Panc1 (cell line): ENCODE measurements at regions not wholly inside any gene's neighbourhood (a gene's known extent, or its start where the extent isn't known, plus 50 kb on each side); places are given as distances from the start of the nearest gene placed in this dataset.

Experiments
- ATAC-seq: fragments of 200-7000 bp; cut with Tn5 transposase; 2 replicates; pipeline ENCODE4 v1.9.1; 2020; ENCODE audit warnings: mild to moderate bottlenecking, moderate library complexity
- BruUV-seq: library from RNA; stranded (reverse); fragments of 400-500 nt; replicated peaks from 2 replicates; lab custom pipeline; 2021; lab: Mats Ljungman, UMichigan
- CTCF ChIA-PET: fragments of 300-600 bp; sonication (Branson Sonifier 250); formaldehyde crosslinking; loops from one replicate; lab custom pipeline; 2022; ENCODE audit warnings: antibody characterized with exemption; lab: Charles Lee
- POLR2A ChIA-PET: fragments of 300-600 bp; sonication (Branson Sonifier 250); formaldehyde crosslinking; loops from one replicate; lab custom pipeline; 2022; ENCODE audit warnings: antibody characterized with exemption; lab: Charles Lee
- DNase-seq: peaks from one replicate; pipeline ENCODE4 v3.0.0-alpha.2; 2010; ENCODE audit warnings: low read depth, low spot score
- H3K27ac ChIP-seq: 2 replicates; pipeline ENCODE4 v1.5.1; 2011; ENCODE audit warnings: mild to moderate bottlenecking, low read length, inconsistent platforms
- H3K27me3 ChIP-seq: fragments of 200-500 bp; sonication (Bioruptor generic); 2 replicates; pipeline ENCODE4 v1.6.0; 2014; ENCODE audit warnings: low read length, inconsistent platforms; ENCODE audit not compliant: control insufficient read depth, insufficient read depth
- H3K36me3 ChIP-seq: fragments of 200-500 bp; sonication (Bioruptor generic); 2 replicates; pipeline ENCODE4 v1.5.1; 2014; ENCODE audit warnings: inconsistent platforms, mild to moderate bottlenecking, low read length, moderate library complexity; ENCODE audit not compliant: control insufficient read depth, insufficient read depth
- H3K4me1 ChIP-seq: 2 replicates; pipeline ENCODE4 v1.5.1; 2011; ENCODE audit warnings: inconsistent platforms, mild to moderate bottlenecking, low read length, moderate library complexity; ENCODE audit not compliant: control insufficient read depth, insufficient read depth
- H3K4me3 ChIP-seq, 2 experiments: 2 replicates each; pipeline ENCODE4 v1.5.1; 2011 to 2012; ENCODE audit warnings: low read depth in 2 of 2, low read length in 2 of 2, mild to moderate bottlenecking in 2 of 2, inconsistent platforms in 1 of 2, moderate library complexity in 1 of 2
- H3K9me3 ChIP-seq: fragments of 200-500 bp; sonication (Bioruptor generic); 2 replicates; pipeline ENCODE4 v1.5.1; 2014; ENCODE audit warnings: low read depth, mild to moderate bottlenecking, inconsistent platforms, low read length, moderate library complexity; ENCODE audit not compliant: control insufficient read depth, insufficient read depth
- POLR2AphosphoS5 ChIP-seq: IDR thresholded peaks from 2 replicates; pipeline ENCODE4 v1.6.1; 2012; ENCODE audit warnings: mild to moderate bottlenecking, low read depth, low read length, moderate library complexity
- SIN3A ChIP-seq: IDR thresholded peaks from 2 replicates; pipeline ENCODE4 v1.6.1; 2012; ENCODE audit warnings: low read depth, mild to moderate bottlenecking, low read length, moderate library complexity, borderline replicate concordance; ENCODE audit not compliant: insufficient read depth
- TCF7L2 ChIP-seq: IDR thresholded peaks from 2 replicates; pipeline ENCODE4 v1.6.1; 2011; ENCODE audit warnings: mild to moderate bottlenecking, low read depth, low read length, inconsistent platforms
- in situ Hi-C: cut with HindIII; loops from 2 replicates; pipeline ENCODE4 v1.10.0; 2016; ENCODE audit warnings: low sequenced_read_pairs, low pct_unique_long_range_greater_than_20kb
- intact Hi-C: fragments of 100-400 bp; cut with micrococcal nuclease; formaldehyde crosslinking; loops from one replicate; pipeline ENCODE4 v1.10.0; 2022; ENCODE audit not compliant: unreplicated experiment
- TF ChIP-seq, protein P1 (sequence below): fragments of 450-650 bp; IDR thresholded peaks from 2 replicates; pipeline ENCODE4 v1.5.1; 2017; ENCODE audit warnings: mild to moderate bottlenecking
- TF ChIP-seq, protein P2 (sequence below), 2 experiments: IDR thresholded peaks; 2 replicates each; pipeline ENCODE4 v1.6.1; 2011 to 2012; ENCODE audit warnings: low read depth in 2 of 2, control low read depth in 1 of 2, low read length in 1 of 2, mild to moderate bottlenecking in 1 of 2, moderate library complexity in 1 of 2; ENCODE audit not compliant: insufficient read depth in 1 of 2

DNA sequence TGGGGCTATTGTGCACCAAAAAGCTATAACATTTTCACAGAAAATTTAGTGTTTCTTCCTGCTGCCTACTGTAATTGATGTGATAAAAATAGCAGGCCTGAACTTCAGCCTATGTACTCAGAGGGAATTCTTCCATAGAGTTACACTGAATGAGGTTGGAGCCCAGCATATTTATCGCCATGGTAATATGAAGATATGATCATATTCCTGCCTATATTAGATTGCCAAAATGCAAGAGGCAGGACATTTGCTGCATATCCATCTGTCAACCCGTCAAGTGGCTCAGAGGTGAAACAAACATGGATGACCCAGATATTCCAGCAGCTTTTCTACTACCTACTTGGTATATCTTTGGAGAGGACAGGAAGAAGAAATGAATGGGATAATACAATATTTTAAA is 1150.6 kb downstream of the TBL1XR1 start:
- no TSS peak for BruUV-seq
- peaks cover 3% of the 10 kb centered on the region; the same call in 1 of the 2 replicates for H3K9me3 ChIP-seq
- H3K4me1 ChIP-seq: no peaks in the 10 kb centered on the region
- TF ChIP-seq, protein P1, sequence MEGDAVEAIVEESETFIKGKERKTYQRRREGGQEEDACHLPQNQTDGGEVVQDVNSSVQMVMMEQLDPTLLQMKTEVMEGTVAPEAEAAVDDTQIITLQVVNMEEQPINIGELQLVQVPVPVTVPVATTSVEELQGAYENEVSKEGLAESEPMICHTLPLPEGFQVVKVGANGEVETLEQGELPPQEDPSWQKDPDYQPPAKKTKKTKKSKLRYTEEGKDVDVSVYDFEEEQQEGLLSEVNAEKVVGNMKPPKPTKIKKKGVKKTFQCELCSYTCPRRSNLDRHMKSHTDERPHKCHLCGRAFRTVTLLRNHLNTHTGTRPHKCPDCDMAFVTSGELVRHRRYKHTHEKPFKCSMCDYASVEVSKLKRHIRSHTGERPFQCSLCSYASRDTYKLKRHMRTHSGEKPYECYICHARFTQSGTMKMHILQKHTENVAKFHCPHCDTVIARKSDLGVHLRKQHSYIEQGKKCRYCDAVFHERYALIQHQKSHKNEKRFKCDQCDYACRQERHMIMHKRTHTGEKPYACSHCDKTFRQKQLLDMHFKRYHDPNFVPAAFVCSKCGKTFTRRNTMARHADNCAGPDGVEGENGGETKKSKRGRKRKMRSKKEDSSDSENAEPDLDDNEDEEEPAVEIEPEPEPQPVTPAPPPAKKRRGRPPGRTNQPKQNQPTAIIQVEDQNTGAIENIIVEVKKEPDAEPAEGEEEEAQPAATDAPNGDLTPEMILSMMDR: no peak
- TF ChIP-seq TCF7L2: no peak
- TF ChIP-seq POLR2AphosphoS5: no peak
- TF ChIP-seq SIN3A: no peak
- TF ChIP-seq, protein P2, sequence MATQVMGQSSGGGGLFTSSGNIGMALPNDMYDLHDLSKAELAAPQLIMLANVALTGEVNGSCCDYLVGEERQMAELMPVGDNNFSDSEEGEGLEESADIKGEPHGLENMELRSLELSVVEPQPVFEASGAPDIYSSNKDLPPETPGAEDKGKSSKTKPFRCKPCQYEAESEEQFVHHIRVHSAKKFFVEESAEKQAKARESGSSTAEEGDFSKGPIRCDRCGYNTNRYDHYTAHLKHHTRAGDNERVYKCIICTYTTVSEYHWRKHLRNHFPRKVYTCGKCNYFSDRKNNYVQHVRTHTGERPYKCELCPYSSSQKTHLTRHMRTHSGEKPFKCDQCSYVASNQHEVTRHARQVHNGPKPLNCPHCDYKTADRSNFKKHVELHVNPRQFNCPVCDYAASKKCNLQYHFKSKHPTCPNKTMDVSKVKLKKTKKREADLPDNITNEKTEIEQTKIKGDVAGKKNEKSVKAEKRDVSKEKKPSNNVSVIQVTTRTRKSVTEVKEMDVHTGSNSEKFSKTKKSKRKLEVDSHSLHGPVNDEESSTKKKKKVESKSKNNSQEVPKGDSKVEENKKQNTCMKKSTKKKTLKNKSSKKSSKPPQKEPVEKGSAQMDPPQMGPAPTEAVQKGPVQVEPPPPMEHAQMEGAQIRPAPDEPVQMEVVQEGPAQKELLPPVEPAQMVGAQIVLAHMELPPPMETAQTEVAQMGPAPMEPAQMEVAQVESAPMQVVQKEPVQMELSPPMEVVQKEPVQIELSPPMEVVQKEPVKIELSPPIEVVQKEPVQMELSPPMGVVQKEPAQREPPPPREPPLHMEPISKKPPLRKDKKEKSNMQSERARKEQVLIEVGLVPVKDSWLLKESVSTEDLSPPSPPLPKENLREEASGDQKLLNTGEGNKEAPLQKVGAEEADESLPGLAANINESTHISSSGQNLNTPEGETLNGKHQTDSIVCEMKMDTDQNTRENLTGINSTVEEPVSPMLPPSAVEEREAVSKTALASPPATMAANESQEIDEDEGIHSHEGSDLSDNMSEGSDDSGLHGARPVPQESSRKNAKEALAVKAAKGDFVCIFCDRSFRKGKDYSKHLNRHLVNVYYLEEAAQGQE (IDR thresholded peaks at IDR 0.05; ENCODE audit: insufficient read depth in 1 of 2, low read depth in 2 of 2, low read length in 1 of 2): no peak
- in situ Hi-C loops (no loop called here), intact Hi-C loops (no loop called here)
- no peaks in the 10 kb centered on the region for H3K27me3 ChIP-seq
- CTCF ChIA-PET: no interaction called here
- H3K27ac ChIP-seq: no peak overlapping the region
- no peak overlapping the region for H3K4me3 ChIP-seq
- no peak for DNase-seq
- POLR2A ChIA-PET: no interaction called here
- no peaks in the 10 kb centered on the region for H3K36me3 ChIP-seq
- ATAC-seq: no peak

DNA sequence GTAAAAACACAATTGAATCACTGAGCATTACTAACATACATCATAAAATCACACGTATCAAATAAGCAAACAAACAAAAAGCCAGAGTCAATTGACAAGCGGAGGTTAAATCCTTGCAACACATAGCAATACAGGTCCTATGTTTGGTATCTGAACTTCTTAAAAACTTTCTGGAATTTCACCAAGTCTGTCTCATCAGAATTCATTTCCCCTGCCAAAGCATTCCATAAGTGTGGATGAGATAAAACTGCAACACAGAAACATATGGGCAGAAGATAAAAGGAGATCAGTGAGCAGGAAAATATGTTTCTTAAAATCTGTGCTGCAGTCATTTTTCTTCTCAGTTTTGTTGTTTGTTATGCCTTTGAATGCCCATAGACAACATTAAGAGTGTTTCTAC is 1155.5 kb downstream of the TBL1XR1 start:
- Histone ChIP-seq H3K9me3 (peaks cover 7% of the 10 kb centered on the region; the same call in 1 of the 2 replicates), H3K4me1 (no peaks in the 10 kb centered on the region), H3K27me3 (no peaks in the 10 kb centered on the region), H3K4me3 (no peak overlapping the region), H3K36me3 (no peaks in the 10 kb centered on the region), H3K27ac (no peak overlapping the region)
- TF ChIP-seq POLR2AphosphoS5 (no peak), SIN3A (no peak), TCF7L2 (no peak)
- TF ChIP-seq, protein P1: no peak
- TF ChIP-seq, protein P2 (IDR thresholded peaks at IDR 0.05; ENCODE audit: insufficient read depth in 1 of 2, low read depth in 2 of 2, low read length in 1 of 2): no peak
- CTCF ChIA-PET: no interaction called here
- DNase-seq: no peak
- in situ Hi-C loops (no loop called here), intact Hi-C loops (no loop called here)
- no peak for ATAC-seq
- POLR2A ChIA-PET: no interaction called here
- BruUV-seq: no TSS peak
